PFSK-1 (cell line): ENCODE measurements at regions not wholly inside any gene's neighbourhood (a gene's known extent, or its start where the extent isn't known, plus 50 kb on each side); places are given as distances from the start of the nearest gene placed in this dataset.

Source experiments
- FOXP2 ChIP-seq: optimal IDR thresholded peaks from 2 replicates; pipeline ENCODE3; 2011; ENCODE audit warnings: borderline replicate concordance, control low read depth, inconsistent platforms; ENCODE audit not compliant: insufficient read depth; ENCODE audit errors: extremely low read length, extremely low read depth
- POLR2AphosphoS5 ChIP-seq: IDR thresholded peaks from 2 replicates; pipeline ENCODE4 v1.6.1; 2012; ENCODE audit warnings: low read depth, mild to moderate bottlenecking, control low read depth, low read length, moderate library complexity
- REST ChIP-seq, 2 experiments: IDR thresholded peaks; 2 replicates each; pipeline versions ENCODE4 v1.6.1 to v1.8.0; 2011 to 2012; ENCODE audit warnings: low read depth in 2 of 2, low read length in 2 of 2, control low read depth in 1 of 2, inconsistent platforms in 1 of 2, mild to moderate bottlenecking in 1 of 2, moderate library complexity in 1 of 2; ENCODE audit not compliant: insufficient read depth in 1 of 2
- SIN3A ChIP-seq: IDR thresholded peaks from 2 replicates; pipeline ENCODE4 v1.6.1; 2012; ENCODE audit warnings: mild to moderate bottlenecking, low read length, moderate library complexity, borderline replicate concordance; ENCODE audit not compliant: insufficient read depth
- TAF1 ChIP-seq: IDR thresholded peaks from 2 replicates; pipeline ENCODE4 v1.6.1; 2012; ENCODE audit warnings: low read length, control low read depth, borderline replicate concordance; ENCODE audit not compliant: insufficient read depth

- TF ChIP-seq FOXP2 (no peak), TAF1 (no peak), SIN3A (no peak), POLR2AphosphoS5 (no peak), REST (IDR thresholded peaks at IDR 0.05; ENCODE audit: insufficient read depth in 1 of 2, low read depth in 2 of 2, low read length in 2 of 2) (no peak)
These were observed 73.4 kb upstream of the EDNRA start for GRCh38 chr4:147407261-147408045.

DNA sequence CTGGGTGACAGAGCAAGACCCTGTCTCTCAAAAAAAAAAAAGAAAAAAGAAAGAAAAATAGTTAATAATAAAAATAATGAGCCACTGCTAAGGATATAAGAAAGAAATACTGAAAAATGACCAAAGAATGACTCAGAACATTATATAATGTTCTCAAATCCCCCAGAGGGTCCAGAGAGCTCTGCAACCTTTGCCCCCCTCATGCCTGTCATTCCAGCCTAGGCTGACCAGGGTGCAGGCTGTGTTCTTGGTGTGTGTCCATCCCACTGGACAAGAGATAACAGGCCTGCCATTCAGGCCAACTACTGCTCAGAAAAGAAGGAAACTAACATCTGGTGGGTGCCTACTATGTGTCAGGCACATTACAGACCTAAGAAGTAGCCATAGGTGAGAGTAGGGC is 72.7 kb upstream of the EDNRA start:
- TF ChIP-seq FOXP2 (no peak), POLR2AphosphoS5 (no peak), REST (IDR thresholded peaks at IDR 0.05; ENCODE audit: insufficient read depth in 1 of 2, low read depth in 2 of 2, low read length in 2 of 2) (no peak), SIN3A (no peak)

GRCh38 chr4:147409350-147409749 is 71.5 kb upstream of the EDNRA start:
- TF ChIP-seq POLR2AphosphoS5 (no peak), SIN3A (no peak), TAF1 (no peak), FOXP2 (no peak), REST (IDR thresholded peaks at IDR 0.05; ENCODE audit: insufficient read depth in 1 of 2, low read depth in 2 of 2, low read length in 2 of 2) (no peak)

DNA sequence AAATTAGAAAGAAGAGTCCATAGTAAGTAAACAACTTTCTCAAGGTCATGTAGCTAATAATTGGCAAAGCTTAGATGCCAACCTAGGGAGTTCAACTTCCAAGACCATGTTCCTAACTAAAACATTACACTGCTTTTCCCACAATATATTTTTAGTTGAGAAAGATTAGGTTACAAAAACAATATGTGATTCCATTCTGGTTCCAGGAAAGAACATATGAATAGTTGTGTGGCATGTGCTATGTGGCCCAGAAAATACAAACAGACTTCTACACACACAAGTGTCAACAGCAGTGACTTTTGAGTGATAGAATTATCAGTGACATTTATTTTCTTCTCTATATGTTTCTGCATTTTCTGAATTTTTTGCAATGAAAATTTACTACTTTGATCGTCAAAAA is 62.7 kb upstream of the EDNRA start:
- TF ChIP-seq REST (IDR thresholded peaks at IDR 0.05; ENCODE audit: insufficient read depth in 1 of 2, low read depth in 2 of 2, low read length in 2 of 2) (no peak), POLR2AphosphoS5 (no peak), SIN3A (no peak)

DNA sequence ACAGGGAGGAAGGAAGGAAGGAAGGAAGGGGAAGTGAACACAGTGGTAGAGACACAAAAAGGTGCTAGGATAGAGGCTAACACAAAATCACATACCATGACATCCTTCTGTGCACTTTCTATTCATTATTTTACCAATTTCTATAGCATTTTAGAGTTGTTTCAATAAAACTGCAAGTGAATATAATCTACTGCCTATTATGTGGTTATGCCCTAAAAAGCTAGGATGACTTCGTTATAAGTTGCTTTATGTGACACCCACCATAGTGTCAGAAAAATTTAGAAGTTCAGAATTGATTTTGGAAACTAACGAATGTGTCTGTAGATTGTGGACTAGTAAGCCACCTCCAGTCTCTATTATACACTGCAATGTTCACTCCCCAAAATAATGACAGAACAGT is 59.4 kb upstream of the EDNRA start:
- TF ChIP-seq TAF1: no peak
- TF ChIP-seq FOXP2: no peak
- no peak for TF ChIP-seq POLR2AphosphoS5
- no peak for TF ChIP-seq REST (IDR thresholded peaks at IDR 0.05; ENCODE audit: insufficient read depth in 1 of 2, low read depth in 2 of 2, low read length in 2 of 2)
- TF ChIP-seq SIN3A: no peak
